SW 1271 (cell line): ENCODE measurements at regions not wholly inside any gene's neighbourhood (a gene's known extent, or its start where the extent isn't known, plus 50 kb on each side); places are given as distances from the start of the nearest gene placed in this dataset.

Experiments used
- DNase-seq, 2 experiments: peaks; one replicate each; lab custom pipeline; 2025; lab: John Stamatoyannopoulos, UW

DNA sequence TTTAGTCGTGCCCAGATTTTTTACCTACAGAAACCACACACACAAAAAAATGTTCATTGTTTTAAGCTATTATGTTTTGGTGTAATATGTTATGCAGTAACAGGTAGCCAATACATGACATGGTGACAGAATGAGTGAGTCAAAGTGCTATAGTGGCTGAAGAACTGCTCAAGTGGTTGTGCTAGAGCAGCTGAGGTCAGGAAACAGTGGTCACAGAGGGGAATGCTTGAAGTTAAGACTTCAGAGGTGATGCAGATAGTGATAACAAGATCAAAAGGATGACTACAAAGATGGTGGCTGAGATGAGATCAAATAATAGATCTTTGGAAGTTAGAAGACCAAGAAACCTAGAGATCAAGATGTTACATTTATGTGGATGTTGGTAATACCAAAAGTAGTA is 174.3 kb downstream of the KCNE4 start:
- no peak for DNase-seq

DNA sequence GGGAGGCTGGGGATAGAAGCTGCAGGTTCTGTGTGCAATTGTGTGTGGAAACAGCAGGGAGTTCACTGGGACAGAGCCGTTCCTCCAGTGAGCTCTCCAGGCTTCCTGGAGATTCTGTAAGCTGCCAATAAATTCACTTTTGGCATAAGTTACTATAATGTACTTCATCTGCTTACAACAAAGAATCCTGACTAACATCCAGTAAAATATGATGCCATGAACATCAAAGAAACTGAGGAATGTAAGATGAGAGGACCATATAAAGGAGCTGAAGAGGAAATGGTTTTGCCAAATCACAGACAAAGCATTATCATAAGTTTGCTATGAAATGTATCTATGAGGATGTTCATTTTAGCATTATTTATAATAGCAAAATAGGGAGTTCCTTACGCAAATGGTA is 175.3 kb downstream of the KCNE4 start:
- no peak for DNase-seq

DNA sequence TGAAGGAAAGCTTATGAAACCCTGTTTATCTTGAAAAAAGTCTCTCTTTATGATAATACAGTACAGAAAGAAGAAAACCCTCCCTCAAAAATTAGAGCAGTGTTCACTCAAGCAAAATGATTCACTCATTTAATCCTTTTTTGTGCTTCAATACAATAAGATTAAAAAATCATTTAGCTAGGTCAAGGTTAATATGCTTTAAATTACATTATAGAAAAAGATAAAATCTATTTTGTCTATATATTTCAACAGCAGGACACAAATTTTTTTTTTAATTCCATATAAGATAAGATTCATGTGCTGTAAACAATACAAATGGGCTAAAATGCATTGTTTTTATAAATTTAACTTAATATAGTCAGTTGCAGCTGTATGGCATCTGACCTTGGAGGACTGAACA is 176.9 kb downstream of the KCNE4 start:
- no peak for DNase-seq

DNA sequence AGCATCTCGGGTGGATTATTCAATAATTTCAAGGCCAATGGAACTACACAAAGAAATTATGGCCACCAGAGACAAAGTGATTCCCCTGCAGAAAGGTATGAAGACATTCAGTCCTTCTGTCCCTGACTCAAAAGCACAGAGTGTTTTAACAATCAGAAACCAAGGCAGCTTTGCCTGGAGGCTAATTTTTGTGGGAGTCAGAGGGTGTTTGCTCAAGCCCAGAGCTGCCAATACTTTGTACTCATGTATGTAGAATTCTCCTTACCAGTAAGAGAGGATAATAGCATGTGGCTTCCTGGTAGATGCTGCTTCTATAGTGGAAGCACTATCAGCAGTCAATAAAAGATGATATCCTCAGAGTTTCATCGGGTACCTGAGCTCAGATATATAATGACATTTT is 178.4 kb downstream of the KCNE4 start:
- DNase-seq, result no peak

DNA sequence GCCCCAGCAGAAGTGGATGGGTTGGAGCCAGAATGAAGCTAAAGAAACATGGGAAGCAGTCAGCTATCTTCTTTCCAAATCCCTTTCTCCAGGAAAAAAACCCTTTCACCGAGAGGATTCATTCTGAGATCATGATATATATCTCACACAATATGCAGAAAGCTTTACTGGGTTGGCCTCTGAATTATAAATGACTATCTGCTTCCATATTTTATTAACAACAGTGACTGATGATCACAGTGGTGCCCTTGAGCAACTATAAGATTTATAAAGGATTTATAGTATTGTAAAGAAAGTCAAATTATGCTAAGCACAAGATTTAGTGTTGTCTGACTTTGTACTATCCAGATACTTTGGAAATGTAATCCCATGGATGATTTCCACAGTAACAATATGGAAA is 180.3 kb downstream of the KCNE4 start:
- DNase-seq, result no peak

DNA sequence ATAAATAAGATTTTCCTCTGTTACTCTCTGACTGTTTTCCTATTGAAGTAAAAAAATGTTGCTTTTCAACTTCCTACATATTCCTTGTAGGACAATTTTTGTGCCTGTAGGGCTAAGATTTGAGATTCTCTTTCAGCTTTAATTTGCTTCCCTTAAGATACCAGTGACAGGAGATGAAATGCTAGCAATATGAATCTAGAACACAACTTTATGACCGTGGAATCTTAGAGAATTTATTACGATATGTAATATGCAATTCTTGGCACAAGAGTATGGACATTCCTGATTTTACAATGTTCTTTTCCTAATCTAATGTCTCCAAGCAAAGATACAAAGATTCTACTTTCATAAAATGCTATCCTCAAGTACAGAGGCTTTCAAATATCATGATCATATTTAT is 180.9 kb downstream of the KCNE4 start:
- DNase-seq, result no peak

DNA sequence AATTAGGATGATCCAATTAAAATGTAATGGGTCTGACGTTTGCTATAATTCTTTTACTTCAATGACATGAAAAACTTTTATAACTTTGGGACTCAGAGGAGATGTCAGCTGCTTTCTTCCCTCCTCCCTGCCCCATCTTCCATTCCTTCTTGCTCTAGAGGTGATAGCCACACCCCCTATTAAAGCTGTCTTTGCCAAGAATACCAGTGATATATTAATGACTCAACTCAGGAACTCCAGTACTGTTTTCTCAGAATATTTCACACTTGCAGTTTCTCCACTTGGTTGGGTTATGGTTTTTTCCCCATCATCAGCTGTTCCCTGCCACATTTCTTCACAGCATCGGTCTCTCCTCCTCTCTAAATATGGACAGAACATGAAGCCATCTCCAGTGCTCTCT is 184.0 kb downstream of the KCNE4 start:
- no peak for DNase-seq

DNA sequence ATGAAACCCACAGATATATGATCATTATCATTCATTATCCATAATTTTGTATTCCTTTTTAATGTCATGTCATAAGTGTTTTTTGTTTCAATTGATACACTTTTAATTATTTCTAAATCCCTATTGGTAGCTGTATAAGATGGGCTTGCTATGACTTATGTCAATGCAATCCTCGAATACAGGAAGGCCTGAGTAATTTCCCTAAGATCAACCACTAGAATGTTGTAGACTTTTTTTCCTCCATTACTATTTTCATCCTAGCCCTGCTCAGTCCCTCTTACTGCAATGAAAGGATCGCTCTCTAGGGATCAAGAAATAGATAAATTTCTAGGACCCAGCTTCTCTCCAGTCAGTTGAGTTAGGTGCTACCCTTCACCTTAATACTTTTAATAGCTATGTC is 186.3 kb downstream of the KCNE4 start:
- no peak for DNase-seq

DNA sequence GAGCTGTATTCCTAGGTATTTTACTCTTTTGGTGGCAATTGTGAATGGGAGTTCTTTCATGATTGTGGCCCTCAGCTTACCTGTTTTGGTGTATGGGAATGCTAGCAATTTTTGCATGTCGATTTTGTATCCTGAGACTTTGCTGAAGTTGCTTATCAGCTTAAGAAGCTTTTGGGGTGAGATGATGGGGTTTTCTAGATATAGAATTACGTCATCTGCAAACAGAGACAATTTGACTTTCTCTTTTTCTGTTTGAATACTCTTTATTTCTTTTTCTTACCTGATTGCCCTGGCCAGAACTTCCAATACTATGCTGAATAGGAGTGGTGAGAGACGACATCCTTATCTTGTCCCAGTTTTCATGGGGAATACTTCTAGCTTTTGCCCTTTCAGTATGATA is 191.2 kb downstream of the KCNE4 start:
- DNase-seq, result no peak

DNA sequence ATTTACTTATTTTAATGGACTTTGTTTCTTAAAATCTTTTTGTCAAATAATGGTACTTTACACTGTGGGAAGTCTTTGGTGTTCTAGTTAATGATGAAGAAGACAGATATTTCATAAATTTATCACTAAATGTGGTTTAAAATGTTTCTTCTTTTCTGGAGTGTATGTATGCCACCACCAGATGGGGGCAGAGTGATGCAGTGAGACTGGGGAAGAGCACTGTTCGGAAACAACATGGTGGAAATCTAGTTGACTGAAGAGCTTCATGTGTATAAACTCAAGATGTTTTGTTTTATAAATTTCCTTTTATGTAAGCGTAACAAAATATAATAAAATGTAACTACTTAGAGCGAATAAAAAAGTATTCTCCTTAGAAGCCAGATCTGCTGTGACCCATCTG is 195.1 kb downstream of the KCNE4 start:
- peak in 1 of 2 experiments; percentile 22 for DNase-seq

DNA sequence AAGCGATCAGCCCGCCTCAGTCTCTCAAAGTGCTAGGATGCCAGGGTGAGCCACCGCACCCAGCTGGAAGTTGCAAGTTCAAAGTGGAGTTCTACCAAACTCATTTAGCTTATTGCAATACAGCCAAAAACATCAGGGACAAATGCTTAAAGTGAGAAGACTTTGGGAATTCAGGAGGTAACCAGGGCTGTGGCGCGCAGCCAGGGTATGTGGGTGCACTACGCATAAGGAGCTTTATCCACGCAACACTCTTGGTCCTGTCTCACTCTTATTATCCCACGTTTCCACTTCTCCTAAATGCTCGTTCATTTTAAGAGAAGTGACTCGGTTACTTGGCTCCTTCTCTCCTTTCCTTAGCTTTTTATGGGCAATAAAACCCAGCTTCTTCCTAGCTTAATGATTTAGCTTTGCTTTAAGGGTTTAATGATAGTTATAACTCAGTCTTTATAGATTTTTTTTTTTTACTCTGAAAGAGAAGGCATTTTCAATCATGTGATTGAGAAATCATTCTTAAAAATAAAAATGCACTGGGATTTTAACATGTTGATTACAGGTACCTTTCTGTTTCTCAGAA is 199.8 kb downstream of the KCNE4 start:
- no peak for DNase-seq

DNA sequence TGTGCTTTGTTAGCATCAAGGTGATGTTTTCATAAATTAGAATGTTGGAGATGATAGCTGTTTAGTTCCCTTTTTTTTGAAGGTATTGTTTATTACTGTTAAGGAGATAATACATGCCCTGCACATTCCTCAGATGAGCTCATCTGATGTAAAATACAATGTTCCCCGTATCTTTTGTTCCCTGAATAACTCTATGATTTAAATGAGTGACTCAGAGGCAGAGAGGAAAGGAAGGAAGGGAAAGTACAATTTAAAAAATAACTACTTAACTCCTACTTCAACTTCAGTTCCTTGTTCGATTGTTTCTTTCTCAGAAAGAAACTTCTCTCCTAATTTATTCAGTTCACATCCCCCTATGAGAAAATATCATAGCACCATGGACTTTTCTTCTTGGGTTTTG is 208.7 kb downstream of the KCNE4 start:
- no peak for DNase-seq

DNA sequence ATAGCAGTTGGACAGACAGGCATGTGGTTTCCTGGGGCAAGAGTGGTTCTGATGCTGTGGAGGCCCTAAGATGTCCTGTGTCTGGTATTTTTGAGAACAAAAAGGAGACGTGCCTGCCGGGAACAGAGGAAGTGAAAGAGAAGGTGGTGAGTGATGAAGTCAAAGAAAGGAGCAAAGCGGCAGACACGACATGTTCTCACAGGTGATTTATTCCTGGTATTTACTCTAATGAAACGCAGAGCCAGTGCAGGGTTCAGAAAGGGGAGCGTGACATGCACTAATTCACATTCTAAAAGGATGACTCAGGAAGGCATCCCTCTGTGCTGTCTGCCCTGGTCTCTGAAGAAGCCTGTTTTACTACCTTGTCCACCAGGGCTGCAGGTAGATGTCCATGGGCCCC is 211.0 kb downstream of the KCNE4 start:
- no peak for DNase-seq

DNA sequence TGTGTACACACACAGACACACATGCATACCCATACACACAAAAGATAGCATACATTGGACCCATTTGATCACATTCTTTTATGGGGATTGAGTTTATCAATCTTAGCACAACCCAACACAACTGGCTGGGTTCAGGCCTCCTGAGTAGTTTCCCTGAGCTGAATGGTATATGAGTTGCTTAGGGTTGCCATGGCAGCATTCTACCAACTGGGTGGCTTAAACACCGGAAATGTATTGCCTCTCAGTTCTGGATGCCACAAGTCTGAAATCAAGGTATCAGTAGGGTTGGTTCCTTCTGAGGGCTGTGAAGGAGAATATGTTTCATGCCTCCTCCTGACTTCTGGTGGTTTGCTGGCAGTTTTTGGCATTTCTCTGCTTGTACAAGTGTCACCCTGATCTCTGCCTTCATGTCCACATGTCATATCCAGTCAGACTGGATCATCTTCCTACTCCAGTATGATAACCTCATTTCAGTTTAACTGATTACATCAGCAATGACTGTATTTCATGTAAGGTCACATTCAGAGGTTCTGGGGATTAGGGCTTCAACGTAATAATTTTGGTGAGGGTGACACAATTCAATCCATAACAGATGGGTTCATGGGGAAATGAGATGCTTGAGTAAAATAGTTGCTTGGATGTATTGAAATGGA is 212.7 kb downstream of the KCNE4 start:
- no peak for DNase-seq

DNA sequence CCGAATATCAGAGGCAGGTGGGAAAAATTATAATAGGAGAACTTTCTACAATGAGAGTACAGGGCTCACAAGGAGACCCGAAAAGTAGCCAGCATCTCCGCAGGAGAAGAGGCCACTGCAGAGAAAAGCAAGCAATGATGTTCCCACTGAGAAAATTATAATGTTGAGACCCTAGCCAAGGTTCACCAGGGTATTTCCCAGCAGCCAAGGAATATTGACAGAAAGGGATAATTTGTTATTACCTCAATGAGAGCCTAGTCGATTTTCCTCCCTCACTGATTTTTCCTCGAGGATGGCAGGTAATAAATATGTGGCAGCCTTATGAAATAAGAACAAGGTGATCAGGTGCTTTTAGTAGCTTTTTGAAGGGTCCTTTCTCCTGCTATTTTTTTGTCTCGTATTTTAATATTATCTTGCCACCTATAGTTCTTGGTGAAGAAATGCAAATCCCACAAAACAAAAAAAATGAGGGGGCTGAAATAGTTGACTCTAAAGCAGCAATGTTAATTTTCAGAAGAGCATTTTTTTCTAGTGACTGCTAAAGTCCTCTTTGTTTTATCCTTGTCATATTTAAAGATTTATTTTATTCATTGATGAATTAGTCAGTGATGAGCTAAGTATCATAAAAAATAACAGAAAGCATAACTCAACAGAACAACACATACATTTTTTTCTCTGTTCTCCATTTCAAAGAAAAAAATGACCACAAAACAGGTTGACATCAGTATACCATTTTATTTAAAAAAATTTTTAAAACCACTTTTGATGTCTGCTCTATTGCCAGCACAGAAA is 215.4 kb downstream of the KCNE4 start:
- no peak for DNase-seq

DNA sequence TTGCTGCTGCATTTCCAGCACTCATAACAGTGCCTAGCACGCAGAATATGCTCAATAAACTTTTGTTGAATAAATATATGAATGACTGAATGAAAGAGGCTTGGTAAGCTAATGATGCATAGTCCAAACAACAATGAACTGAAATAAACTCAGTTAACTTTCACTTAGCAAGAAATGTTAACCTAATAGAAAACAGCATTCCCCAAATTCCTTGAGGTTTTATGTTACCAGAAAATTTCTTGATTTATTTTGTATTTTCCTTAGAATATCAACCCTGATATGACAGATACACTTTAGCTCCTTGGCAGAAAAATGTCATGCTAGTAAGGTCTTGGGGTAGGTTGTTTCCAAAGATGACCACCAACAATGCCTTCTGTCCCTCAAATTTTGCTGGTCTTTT is 217.4 kb downstream of the KCNE4 start:
- DNase-seq, result no peak

DNA sequence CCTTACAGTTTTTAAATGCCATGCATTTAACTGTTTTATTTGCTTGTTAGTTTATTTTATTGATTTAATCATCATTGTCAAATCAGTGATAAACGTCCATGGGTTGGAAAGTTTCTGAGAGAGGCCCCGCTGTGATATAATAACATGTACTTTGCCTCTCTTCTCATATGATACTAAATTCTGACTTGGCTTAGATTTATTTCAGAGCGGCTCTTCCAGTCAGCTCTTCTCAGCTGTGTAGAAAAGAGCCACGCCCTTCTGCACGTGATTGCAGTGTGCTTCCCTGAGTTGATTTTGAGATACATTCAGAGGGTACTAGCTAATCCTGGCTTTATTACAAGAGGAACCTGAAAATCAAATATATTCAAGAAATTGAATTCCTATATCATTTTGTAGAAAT is 218.6 kb downstream of the KCNE4 start:
- DNase-seq, result no peak

DNA sequence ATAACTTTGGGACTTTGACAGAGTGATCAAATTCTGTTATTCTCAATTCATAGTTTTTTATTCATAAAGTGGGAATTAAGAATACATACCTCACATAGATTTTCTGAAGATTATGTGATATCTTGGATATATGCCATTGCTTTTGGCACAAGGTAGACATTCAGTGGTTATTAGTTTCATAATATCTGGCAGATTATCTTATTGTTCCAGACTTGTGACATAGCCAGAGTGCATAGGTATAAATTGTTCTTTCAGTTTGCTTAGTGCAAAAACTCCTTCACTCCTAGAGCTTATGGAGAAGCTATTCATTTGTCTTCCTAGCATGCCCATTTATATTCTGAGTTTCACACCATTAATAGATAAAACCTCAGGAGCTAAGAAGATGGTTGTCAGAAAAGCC is 222.0 kb downstream of the KCNE4 start:
- DNase-seq, result no peak

DNA sequence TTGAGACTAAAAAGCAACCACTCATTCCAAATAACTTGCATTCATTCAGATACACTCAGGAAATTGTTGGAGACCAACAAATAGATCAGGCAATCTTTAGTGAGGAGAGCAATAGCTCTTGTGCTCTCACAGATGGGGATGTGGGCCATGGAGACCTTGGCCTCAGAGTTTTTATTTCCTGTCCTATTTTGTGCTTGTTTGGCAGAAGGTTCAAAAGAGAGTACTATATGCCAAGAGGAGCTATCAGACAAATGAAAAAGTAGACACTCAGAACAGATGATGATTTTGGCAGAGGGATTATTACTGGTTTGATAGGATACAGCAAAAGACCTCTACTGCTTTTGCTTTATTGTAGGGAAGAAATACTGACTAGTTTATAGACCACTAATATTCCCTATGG is 230.2 kb downstream of the KCNE4 start:
- DNase-seq, result no peak

DNA sequence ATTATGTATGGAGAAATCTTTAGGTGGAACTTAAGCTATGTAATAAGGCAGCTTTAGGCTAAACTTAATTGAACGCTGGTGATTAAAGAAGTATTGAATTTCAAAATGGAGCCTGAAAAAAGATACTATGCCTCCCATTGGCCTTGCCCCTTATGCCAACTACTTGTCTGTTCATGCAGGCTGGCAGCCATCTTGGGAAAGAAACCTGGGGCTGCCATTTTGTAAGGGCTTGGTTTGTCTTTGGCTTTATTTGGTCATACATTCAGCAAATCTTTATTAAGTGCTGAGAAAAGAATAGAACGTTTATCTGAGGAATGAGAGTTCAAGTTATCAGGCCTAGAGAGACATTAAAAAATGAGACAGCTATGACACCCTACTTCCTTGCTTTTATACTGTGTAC is 231.3 kb downstream of the KCNE4 start:
- DNase-seq, result no peak

DNA sequence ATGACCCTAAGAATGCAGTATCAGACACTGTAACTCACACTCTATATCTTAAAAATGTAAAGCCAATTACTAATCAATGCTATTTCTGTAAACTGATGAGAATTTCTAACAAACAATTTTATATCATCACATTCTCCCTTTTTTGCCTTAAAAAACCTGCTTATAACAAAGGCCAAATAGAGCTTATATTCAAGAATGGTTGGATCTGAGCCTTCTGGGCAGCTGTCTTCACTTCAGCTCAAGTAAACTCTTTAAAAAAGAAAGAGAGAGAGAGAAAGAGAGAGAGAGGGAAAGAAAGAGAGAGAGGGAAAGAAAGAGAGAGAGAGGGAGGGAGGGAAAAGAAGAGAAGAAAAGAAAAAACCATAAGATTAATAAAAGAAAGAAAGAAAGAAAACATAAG is 231.8 kb downstream of the KCNE4 start:
- no peak for DNase-seq

DNA sequence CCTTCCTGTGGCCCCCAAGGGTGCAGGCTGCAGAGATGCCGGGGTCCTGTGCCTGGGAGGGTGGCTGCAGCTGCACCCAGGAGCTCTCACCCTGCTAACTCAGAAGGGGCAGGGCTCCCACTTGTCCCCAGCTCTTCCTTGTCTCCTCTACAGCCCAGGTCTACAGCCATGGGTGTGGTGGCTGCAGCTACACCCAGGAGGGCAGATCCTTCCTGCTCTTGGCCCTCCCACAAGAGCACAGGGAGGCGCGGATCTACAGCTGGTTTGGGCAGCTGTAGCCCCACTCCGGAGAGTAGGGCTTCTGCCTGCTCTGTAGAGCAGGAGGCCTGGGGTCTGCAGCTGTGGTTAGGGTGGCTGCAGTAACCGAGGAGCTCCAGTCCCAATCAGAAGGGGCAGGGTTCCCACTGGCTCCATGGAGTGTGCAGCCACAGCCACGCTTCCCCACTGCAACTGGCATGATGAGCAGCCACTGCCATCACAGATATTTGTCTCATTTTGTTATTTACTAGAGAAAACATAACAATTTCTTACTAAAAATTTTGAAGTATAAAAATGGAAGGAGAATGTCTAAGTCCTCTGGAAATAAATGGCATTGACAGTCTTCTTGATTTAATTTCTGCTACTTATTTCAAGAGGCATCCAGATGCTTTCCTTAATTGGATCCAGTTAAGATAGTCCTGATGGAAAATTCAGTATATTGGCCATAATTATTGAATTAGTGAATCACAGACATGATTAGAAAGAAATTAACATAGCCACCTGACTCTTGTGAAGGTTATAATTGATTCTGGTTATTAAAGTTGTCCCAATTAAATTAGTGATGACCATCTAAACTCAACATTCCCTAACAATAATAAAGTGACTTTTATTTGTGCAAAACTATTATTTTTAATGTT is 233.6 kb downstream of the KCNE4 start:
- DNase-seq, result no peak

DNA sequence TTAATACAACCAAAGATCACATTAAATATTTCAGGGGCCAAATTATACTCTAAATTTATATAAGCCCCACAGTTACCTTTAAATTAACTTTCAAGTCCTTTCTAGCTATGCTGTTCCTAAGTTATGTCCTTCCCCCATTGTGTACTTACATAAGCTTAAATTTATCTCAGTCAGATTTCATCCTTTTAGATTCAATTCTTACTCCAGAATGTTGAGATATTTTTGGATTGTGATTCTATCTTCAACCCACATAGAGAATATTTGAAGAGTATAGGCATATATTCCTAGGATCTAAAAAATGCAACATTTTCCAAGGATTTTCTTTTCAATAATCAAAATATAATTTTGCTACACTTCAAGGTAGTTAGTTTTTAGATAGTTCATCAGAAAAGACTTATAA is 242.8 kb downstream of the KCNE4 start:
- no peak for DNase-seq
